Ascending aorta (tissue), 2 donors: ENCODE measurements at regions not wholly inside any gene's neighbourhood (a gene's known extent, or its start where the extent isn't known, plus 50 kb on each side); places are given as distances from the start of the nearest gene placed in this dataset.

Experiments used
- DNase-seq, 2 donors: peaks; one replicate each; pipeline ENCODE4 v3.0.0-alpha.2; 2019; ENCODE audit warnings: low spot score in 2 of 2
- H3K27ac ChIP-seq, 2 donors: fragments of 200-600 bp; sonication (generic); one replicate each; pipeline ENCODE4 v1.5.1; 2016 to 2017; ENCODE audit warnings: mild to moderate bottlenecking in 1 of 2
- H3K27me3 ChIP-seq: fragments of 200-600 bp; sonication (generic); one replicate; pipeline ENCODE4 v1.5.1; 2017
- H3K36me3 ChIP-seq, 2 donors: fragments of 200-600 bp; sonication (generic); one replicate each; pipeline ENCODE4 v1.5.1; 2016
- H3K4me1 ChIP-seq, 2 donors: fragments of 200-600 bp; sonication (generic); one replicate each; pipeline ENCODE4 v1.5.1; 2016 to 2017; ENCODE audit warnings: mild to moderate bottlenecking in 1 of 2
- H3K4me3 ChIP-seq, 2 donors: fragments of 200-600 bp; sonication (generic); one replicate each; pipeline ENCODE4 v1.5.1; 2016 to 2017; ENCODE audit warnings: mild to moderate bottlenecking in 1 of 2
- H3K9me3 ChIP-seq, 2 donors: fragments of 200-600 bp; sonication (generic); one replicate each; pipeline ENCODE4 v1.5.1; 2016
- CTCF ChIP-seq, 3 experiments: fragments of 200-600 bp in 2 of 3; fragments of 450-650 bp in 1 of 3; sonication (generic) in 2 of 3; IDR thresholded peaks; one replicate each; pipeline ENCODE4 v1.5.1; 2016 to 2019; ENCODE audit warnings: antibody characterized with exemption in 3 of 3, mild to moderate bottlenecking in 1 of 3, moderate library complexity in 1 of 3
- intact Hi-C: fragments of 100-400 bp; cut with DNase I; formaldehyde crosslinking; loops from one replicate; pipeline ENCODE4 v1.15.1; 2023

- no peaks in the 10 kb centered on the region for H3K27me3 ChIP-seq
- intact Hi-C loops, result no loop called here
- DNase-seq, result no peak
- no peak overlapping the region for H3K4me3 ChIP-seq
- no peaks in the 10 kb centered on the region for H3K9me3 ChIP-seq
- no peak overlapping the region for H3K27ac ChIP-seq
- no peaks in the 10 kb centered on the region for H3K4me1 ChIP-seq
- no peak for TF ChIP-seq CTCF (IDR thresholded peaks at IDR 0.05)
- H3K36me3 ChIP-seq, result no peaks in the 10 kb centered on the region
Observed at GRCh38 chr15:61682891-61683735, 377.1 kb downstream of the VPS13C start.

GRCh38 chr15:61681676-61682075 is 378.6 kb downstream of the VPS13C start:
- Histone ChIP-seq H3K27ac (no peak overlapping the region), H3K4me1 (no peaks in the 10 kb centered on the region), H3K9me3 (no peaks in the 10 kb centered on the region), H3K27me3 (no peaks in the 10 kb centered on the region), H3K36me3 (no peaks in the 10 kb centered on the region), H3K4me3 (no peak overlapping the region)
- intact Hi-C loops, result no loop called here
- TF ChIP-seq CTCF (IDR thresholded peaks at IDR 0.05), result no peak
- no peak for DNase-seq

GRCh38 chr15:61681038-61681418 is 379.2 kb downstream of the VPS13C start:
- Histone ChIP-seq H3K27me3 (no peaks in the 10 kb centered on the region), H3K9me3 (no peaks in the 10 kb centered on the region), H3K36me3 (no peaks in the 10 kb centered on the region), H3K4me3 (no peak overlapping the region), H3K27ac (no peak overlapping the region), H3K4me1 (no peaks in the 10 kb centered on the region)
- TF ChIP-seq CTCF (IDR thresholded peaks at IDR 0.05), result no peak
- intact Hi-C loops, result no loop called here
- DNase-seq, result no peak

GRCh38 chr15:61680260-61681037 is 379.8 kb downstream of the VPS13C start:
- DNase-seq, result no peak
- no peak for TF ChIP-seq CTCF (IDR thresholded peaks at IDR 0.05)
- H3K27ac ChIP-seq, result no peak overlapping the region
- intact Hi-C loops, result no loop called here
- no peak overlapping the region for H3K4me3 ChIP-seq
- H3K9me3 ChIP-seq, result no peaks in the 10 kb centered on the region
- H3K27me3 ChIP-seq, result no peaks in the 10 kb centered on the region
- H3K36me3 ChIP-seq, result no peaks in the 10 kb centered on the region
- no peaks in the 10 kb centered on the region for H3K4me1 ChIP-seq

- no peak for TF ChIP-seq CTCF (IDR thresholded peaks at IDR 0.05)
- Histone ChIP-seq H3K27ac (no peak overlapping the region), H3K27me3 (no peaks in the 10 kb centered on the region), H3K9me3 (no peaks in the 10 kb centered on the region), H3K4me1 (no peaks in the 10 kb centered on the region), H3K4me3 (no peak overlapping the region), H3K36me3 (no peaks in the 10 kb centered on the region)
- no peak for DNase-seq
- intact Hi-C loops, result no loop called here
Observed at GRCh38 chr15:61671736-61672135, 388.5 kb downstream of the VPS13C start.
